K562 (cell line): ENCODE measurements at regions not wholly inside any gene's neighbourhood (a gene's known extent, or its start where the extent isn't known, plus 50 kb on each side); places are given as distances from the start of the nearest gene placed in this dataset.

ENCODE experiments used
- ATAC-seq: fragments of 200-7000 bp; cut with Tn5 transposase; 3 replicates; pipeline ENCODE4 v1.9.1; 2020; ENCODE audit warnings: moderate library complexity
- BruUV-seq: library from RNA; stranded (reverse); fragments of 400-500 nt; replicated peaks from 2 replicates; lab custom pipeline; 2021; lab: Mats Ljungman, UMichigan
- CTCF ChIA-PET: fragments of 300-600 bp; formaldehyde crosslinking; extraction: SDS; loops from one replicate; lab custom pipeline; 2021; ENCODE audit warnings: low intra/inter-chr PET ratio; lab: Yijun Ruan, JAX
- POLR2A ChIA-PET: fragments of 300-600, 350-650 bp; sonication (Branson Sonifier 250); formaldehyde crosslinking; extraction: SDS; loops from one replicate; lab custom pipeline; 2021; ENCODE audit warnings: antibody characterized with exemption, inconsistent platforms; lab: Yijun Ruan, JAX
- DNase-seq, 4 experiments: peaks; one replicate each; pipeline versions ENCODE4 v3.0.0 to v3.0.0-alpha.2; 2011 to 2018; ENCODE audit warnings: low spot score in 3 of 4, mixed read lengths in 3 of 4; ENCODE audit errors: extremely low read depth in 1 of 4
- FAIRE-seq: peaks from 2 replicates; lab custom pipeline; 2011; peaks lifted over from hg19 to GRCh38; lab: Jason Lieb, UNC
- H2AFZ ChIP-seq: 2 replicates; pipeline ENCODE4 v1.6.0; 2011; ENCODE audit warnings: low read depth, low read length, control low read depth, inconsistent platforms
- H3K27ac ChIP-seq: fragments of 200-600 bp; 3 replicates; pipeline ENCODE4 v1.8.0; 2011; ENCODE audit warnings: low read depth, mild to moderate bottlenecking, control low read depth, inconsistent platforms, low read length, moderate library complexity, mixed read lengths; ENCODE audit errors: extremely low read depth
- H3K27me3 ChIP-seq, 2 experiments: fragments of 300-600 bp in 1 of 2; 2 replicates in 1 of 2; 3 replicates in 1 of 2; pipeline versions ENCODE4 v1.6.0 to v1.8.0; 2011; ENCODE audit warnings: inconsistent platforms in 2 of 2, low read length in 2 of 2, mild to moderate bottlenecking in 1 of 2, mixed read lengths in 1 of 2, moderate library complexity in 1 of 2; ENCODE audit not compliant: control insufficient read depth in 2 of 2, insufficient read depth in 2 of 2
- H3K36me3 ChIP-seq: fragments of 300-600 bp; 3 replicates; pipeline ENCODE4 v1.8.0; 2011; ENCODE audit warnings: mild to moderate bottlenecking, low read length, inconsistent platforms; ENCODE audit not compliant: control insufficient read depth, insufficient read depth
- H3K4me1 ChIP-seq, 2 experiments: fragments of 200-600 bp in 1 of 2; replicated peaks in 1 of 2; 2 replicates in 1 of 2; 3 replicates in 1 of 2; pipeline versions ENCODE4 v1.5.1 to v1.8.0; 2011; ENCODE audit warnings: inconsistent platforms in 2 of 2, low read length in 2 of 2, mild to moderate bottlenecking in 1 of 2, mixed read lengths in 1 of 2, moderate library complexity in 1 of 2; ENCODE audit not compliant: control insufficient read depth in 2 of 2, insufficient read depth in 2 of 2
- H3K4me2 ChIP-seq: 2 replicates; pipeline ENCODE4 v1.6.1; 2011; ENCODE audit warnings: low read length, control low read depth, inconsistent platforms, mixed read lengths; ENCODE audit not compliant: insufficient read depth
- H3K4me3 ChIP-seq: fragments of 200-600 bp; sonication (generic), shearing (Covaris generic); 2 replicates; pipeline ENCODE4 v1.5.1; 2016; ENCODE audit warnings: control low read depth, inconsistent platforms
- H3K79me2 ChIP-seq: fragments of 200-600 bp; 3 replicates; pipeline ENCODE4 v1.8.0; 2011; ENCODE audit warnings: low read length, inconsistent platforms; ENCODE audit not compliant: control insufficient read depth, insufficient read depth
- H3K9ac ChIP-seq, 2 experiments: 2 replicates each; pipeline versions ENCODE4 v1.6.0 to v1.6.1; 2011; ENCODE audit warnings: low read depth in 2 of 2, low read length in 2 of 2, control low read depth in 1 of 2, inconsistent platforms in 1 of 2, mild to moderate bottlenecking in 1 of 2, mixed read lengths in 1 of 2; ENCODE audit not compliant: insufficient read depth in 1 of 2
- H3K9me1 ChIP-seq: one replicate; pipeline ENCODE4 v1.6.0; 2011; ENCODE audit warnings: inconsistent platforms, mild to moderate bottlenecking, low read length, moderate library complexity; ENCODE audit not compliant: control insufficient read depth, insufficient read depth
- H3K9me3 ChIP-seq: replicated peaks from 2 replicates; pipeline ENCODE4 v1.5.1; 2011; ENCODE audit warnings: low read depth, low read length, inconsistent platforms; ENCODE audit not compliant: control insufficient read depth, insufficient read depth
- H4K20me1 ChIP-seq: replicated peaks from 2 replicates; pipeline ENCODE4 v1.6.1; 2011; ENCODE audit warnings: low read length, inconsistent platforms, mixed read lengths; ENCODE audit not compliant: control insufficient read depth, insufficient read depth
- ARHGAP35 ChIP-seq: fragments of 450-650 bp; IDR thresholded peaks from 2 replicates; pipeline ENCODE4 v1.6.1; 2018; ENCODE audit not compliant: partially characterized antibody
- CTBP1 ChIP-seq: fragments of 450-650 bp; IDR thresholded peaks from 2 replicates; pipeline ENCODE4 v1.6.1; 2016; ENCODE audit warnings: borderline replicate concordance
- KLF1 ChIP-seq: fragments of 450-650 bp; IDR thresholded peaks from 2 replicates; pipeline ENCODE4 v1.6.1; 2016; ENCODE audit warnings: missing genetic modification characterization, missing compliant biosample characterization
- ZNF354B ChIP-seq: fragments of 250-450 bp; sonication (Bioruptor Pico); IDR thresholded peaks from 2 replicates; pipeline ENCODE4 v1.4.0; 2020
- WGBS: fragments of 100-300 bp; shearing (Covaris generic); methylation state at CpG from one replicate; pipeline ENCODE4 v1.1.6; 2016; ENCODE audit warnings: low coverage, mixed read lengths; ENCODE audit not compliant: insufficient coverage; ENCODE audit errors: missing lambda C conversion rate; 5-methylcytosine and 5-hydroxymethylcytosine counted together
- in situ Hi-C: fragments of 300-500 bp; cut with MboI; formaldehyde crosslinking; loops from 4 replicates; pipeline ENCODE4 v1.15.0; 2018; ENCODE audit warnings: inconsistent platforms, mixed read lengths
- intact Hi-C: fragments of 100-400 bp; cut with micrococcal nuclease; formaldehyde crosslinking; loops from 2 replicates; pipeline ENCODE4 v1.14.2; 2022
- TF ChIP-seq, protein P1 (sequence below): sonication (generic); formaldehyde crosslinking; IDR thresholded peaks from 2 replicates; pipeline ENCODE4 v1.8.0; 2022; ENCODE audit warnings: missing genetic modification reagents, mild to moderate bottlenecking, borderline replicate concordance
- TF ChIP-seq, protein P2 (sequence below): sonication (generic); formaldehyde crosslinking; IDR thresholded peaks from 2 replicates; pipeline ENCODE4 v1.8.0; 2022; ENCODE audit warnings: mild to moderate bottlenecking, low read depth, missing genetic modification reagents
- TF ChIP-seq, protein P3 (sequence below): IDR thresholded peaks from 3 replicates; pipeline ENCODE4 v1.6.1; 2011; ENCODE audit warnings: borderline replicate concordance, mild to moderate bottlenecking; ENCODE audit not compliant: insufficient read length, insufficient read depth

DNA sequence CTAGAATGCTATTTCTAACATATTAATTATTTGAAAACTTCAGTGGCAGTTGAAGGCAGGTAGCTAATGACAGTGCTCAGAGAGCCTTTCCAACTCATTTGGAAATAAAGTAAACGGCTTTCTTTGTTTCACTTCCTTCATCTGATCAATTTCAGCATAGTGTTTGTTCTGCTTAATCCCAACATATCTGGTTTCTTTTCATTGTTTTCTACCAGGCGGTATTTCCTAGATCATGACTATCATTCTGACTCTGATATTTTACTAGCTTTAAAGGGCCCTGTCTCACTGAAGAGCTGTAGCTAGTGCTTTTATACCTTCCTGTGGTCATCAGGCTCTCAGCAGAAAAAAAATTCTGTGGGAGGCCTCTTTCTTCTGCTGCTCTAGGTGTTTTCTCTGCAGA lies 178.6 kb downstream of the RBM26 start:
- no peaks in the 10 kb centered on the region for H3K79me2 ChIP-seq
- WGBS, result 0% methylated on average over 2 of the region's 2 CpGs
- H3K9me3 ChIP-seq, result no peaks in the 10 kb centered on the region
- FAIRE-seq (no peak), ATAC-seq (no peak), DNase-seq (no peak)
- intact Hi-C loops, result no loop called here
- no peaks in the 10 kb centered on the region for H3K4me1 ChIP-seq
- TF ChIP-seq ARHGAP35, result no peak
- TF ChIP-seq CTBP1, result no peak
- TF ChIP-seq, protein P1, sequence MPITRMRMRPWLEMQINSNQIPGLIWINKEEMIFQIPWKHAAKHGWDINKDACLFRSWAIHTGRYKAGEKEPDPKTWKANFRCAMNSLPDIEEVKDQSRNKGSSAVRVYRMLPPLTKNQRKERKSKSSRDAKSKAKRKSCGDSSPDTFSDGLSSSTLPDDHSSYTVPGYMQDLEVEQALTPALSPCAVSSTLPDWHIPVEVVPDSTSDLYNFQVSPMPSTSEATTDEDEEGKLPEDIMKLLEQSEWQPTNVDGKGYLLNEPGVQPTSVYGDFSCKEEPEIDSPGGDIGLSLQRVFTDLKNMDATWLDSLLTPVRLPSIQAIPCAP, result no peak
- TF ChIP-seq KLF1 (tag), result no peak
- no peak for TF ChIP-seq ZNF354B (CRISPR knock-in tag)
- TF ChIP-seq, protein P2, sequence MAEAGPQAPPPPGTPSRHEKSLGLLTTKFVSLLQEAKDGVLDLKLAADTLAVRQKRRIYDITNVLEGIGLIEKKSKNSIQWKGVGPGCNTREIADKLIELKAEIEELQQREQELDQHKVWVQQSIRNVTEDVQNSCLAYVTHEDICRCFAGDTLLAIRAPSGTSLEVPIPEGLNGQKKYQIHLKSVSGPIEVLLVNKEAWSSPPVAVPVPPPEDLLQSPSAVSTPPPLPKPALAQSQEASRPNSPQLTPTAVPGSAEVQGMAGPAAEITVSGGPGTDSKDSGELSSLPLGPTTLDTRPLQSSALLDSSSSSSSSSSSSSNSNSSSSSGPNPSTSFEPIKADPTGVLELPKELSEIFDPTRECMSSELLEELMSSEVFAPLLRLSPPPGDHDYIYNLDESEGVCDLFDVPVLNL (CRISPR knock-in tag), result no peak
- TF ChIP-seq, protein P3, sequence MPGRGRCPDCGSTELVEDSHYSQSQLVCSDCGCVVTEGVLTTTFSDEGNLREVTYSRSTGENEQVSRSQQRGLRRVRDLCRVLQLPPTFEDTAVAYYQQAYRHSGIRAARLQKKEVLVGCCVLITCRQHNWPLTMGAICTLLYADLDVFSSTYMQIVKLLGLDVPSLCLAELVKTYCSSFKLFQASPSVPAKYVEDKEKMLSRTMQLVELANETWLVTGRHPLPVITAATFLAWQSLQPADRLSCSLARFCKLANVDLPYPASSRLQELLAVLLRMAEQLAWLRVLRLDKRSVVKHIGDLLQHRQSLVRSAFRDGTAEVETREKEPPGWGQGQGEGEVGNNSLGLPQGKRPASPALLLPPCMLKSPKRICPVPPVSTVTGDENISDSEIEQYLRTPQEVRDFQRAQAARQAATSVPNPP, result no peak
- in situ Hi-C loops, result no loop called here
- no peaks in the 10 kb centered on the region for H4K20me1 ChIP-seq
- no peaks in the 10 kb centered on the region for H3K27me3 ChIP-seq
- POLR2A ChIA-PET, result no interaction called here
- no peak overlapping the region for H3K4me3 ChIP-seq
- no peak overlapping the region for H3K27ac ChIP-seq
- H3K4me2 ChIP-seq, result no peak overlapping the region
- BruUV-seq, result no TSS peak
- no peaks in the 10 kb centered on the region for H3K36me3 ChIP-seq
- H3K9me1 ChIP-seq, result no peaks in the 10 kb centered on the region
- CTCF ChIA-PET, result no interaction called here
- H3K9ac ChIP-seq, result no peak overlapping the region
- no peak overlapping the region for H2AFZ ChIP-seq
